HG03575 (cell line): ENCODE measurements at regions not wholly inside any gene's neighbourhood (a gene's known extent, or its start where the extent isn't known, plus 50 kb on each side); places are given as distances from the start of the nearest gene placed in this dataset.

ENCODE experiments used
- ATAC-seq: cut with Tn5 transposase; IDR thresholded peaks from one replicate; pipeline ENCODE4 v1.9.1; 2021; ENCODE audit not compliant: unreplicated experiment, insufficient number of reproducible peaks, low FRiP score; ENCODE audit errors: extremely low read depth

DNA sequence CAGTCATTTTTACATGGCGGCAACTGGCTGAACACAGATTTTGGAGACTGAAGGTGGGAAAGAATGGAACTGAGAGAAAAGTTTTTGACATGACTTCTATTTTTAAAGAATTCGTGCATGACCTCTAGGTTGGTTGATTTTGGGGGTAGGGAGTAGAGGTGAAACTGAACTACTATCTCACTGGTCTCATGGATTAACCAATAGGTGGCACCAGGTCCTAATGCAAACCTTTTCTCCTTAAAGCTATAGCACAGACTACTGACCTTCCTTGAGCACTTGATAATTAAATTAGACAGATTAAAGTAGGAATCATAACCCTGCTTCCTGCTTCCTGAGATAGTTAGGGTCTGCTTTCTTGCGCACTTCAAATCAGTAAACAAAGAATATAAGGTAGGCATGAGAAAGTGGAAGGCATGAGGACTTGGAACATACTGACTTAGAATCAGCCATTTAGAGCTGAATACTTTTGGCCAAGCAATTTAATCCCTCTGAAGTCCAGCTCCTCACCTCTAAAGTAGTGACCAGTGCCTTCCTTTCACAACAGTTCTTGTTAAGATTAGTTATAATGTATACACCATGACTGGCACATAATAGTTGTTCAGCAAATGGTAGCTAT lies 206.0 kb downstream of the CENPF start:
- no peak for ATAC-seq

- no peak for ATAC-seq
Observed at GRCh38 chr1:214816603-214817002, 213.6 kb downstream of the CENPF start.

GRCh38 chr1:214823311-214824117 lies 220.5 kb downstream of the CENPF start:
- ATAC-seq, result no peak

GRCh38 chr1:214824763-214825162 lies 221.8 kb downstream of the CENPF start:
- no peak for ATAC-seq

DNA sequence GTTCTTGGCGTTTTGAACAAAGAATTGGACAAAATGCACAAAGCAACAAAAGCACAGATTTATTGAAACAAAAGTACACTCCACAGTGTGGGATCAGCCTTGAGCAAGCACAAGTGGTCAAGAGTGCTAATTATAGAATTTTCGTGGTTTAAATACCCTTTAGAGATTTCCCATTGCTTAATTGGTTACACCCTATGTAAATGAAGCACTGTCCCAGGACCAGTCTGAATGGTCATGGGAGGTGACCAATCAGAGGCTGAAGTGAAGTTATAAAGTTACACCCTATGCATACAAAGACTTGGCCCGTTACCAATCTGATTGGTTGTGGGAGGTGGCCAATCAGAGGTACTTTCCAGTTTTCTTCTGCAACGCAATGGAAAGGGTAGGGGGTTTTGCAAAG lies 223.6 kb downstream of the CENPF start:
- no peak for ATAC-seq

GRCh38 chr1:214827883-214828282 lies 224.9 kb downstream of the CENPF start:
- ATAC-seq, result no peak

- no peak for ATAC-seq
Observed at GRCh38 chr1:214830941-214831340, 227.9 kb downstream of the CENPF start.

- ATAC-seq, result no peak
Observed at GRCh38 chr1:214831956-214832355, 229.0 kb downstream of the CENPF start.

GRCh38 chr1:214833178-214833756 lies 230.3 kb downstream of the CENPF start:
- no peak for ATAC-seq

- no peak for ATAC-seq
Observed at GRCh38 chr1:214837376-214837775, 234.4 kb downstream of the CENPF start.

DNA sequence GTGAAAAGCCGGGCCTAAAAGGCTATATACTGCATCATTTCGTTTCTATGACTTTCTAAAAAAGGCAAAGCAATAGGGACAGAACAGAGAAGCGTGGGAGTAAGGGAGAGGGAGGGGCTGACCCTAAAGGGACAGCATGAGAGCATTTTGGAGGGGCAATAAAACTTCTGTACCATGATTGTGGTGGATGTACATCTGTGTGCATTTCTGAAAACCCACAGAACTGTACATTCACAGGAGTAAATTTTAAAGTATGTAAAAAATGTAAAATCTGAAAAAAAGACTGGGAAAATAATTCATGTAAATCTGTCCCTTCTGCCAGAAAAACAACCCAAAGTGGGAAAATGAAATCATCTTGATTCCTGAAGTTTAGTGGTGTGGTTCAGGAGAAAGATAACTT lies 235.4 kb downstream of the CENPF start:
- ATAC-seq, result no peak

DNA sequence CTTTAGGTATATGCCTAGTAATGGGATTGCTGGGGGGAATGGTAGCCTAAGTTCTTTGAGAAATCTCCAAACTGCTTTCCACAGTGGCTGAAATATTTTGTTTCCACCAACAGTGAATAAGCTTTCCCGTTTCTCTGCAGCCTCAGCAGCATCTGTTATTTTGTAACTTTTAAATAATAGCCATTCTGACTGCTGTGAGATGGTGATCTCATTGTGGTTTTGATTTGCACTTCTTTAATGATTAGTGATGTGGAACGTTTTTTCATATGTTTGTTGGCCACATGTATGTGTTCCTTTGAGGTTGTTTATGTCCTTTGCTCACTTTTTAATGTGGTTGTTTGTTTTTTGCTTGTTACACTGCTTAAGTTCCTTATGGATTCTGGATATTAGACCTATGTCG lies 237.4 kb downstream of the CENPF start:
- ATAC-seq, result no peak

- no peak for ATAC-seq
Observed at GRCh38 chr1:214842856-214843255, 239.7 kb upstream of the KCNK2 start.

- ATAC-seq, result no peak
Observed at GRCh38 chr1:214843281-214843680, 239.3 kb upstream of the KCNK2 start.

DNA sequence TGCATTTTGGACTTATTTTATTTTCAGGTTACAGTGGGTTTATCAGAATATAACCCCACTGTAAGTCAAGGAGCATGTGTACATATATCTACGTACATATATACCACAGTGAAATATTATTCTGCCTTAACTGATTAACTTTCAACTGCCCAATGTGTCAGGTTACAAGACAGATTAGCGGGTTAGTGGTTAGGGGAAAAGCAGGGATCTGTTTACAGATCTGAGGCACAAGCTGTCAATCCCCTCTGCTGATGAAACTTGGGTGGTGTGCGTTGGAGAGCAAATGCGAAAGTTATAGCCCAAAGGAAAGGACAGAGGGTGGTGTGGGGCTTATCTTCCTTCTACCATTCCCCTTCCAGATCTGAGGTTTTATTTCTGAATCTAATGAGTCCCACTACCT lies 238.2 kb upstream of the KCNK2 start:
- ATAC-seq, result no peak

- ATAC-seq, result no peak
Observed at GRCh38 chr1:214846276-214846675, 236.3 kb upstream of the KCNK2 start.

GRCh38 chr1:214847071-214847810 lies 235.3 kb upstream of the KCNK2 start:
- no peak for ATAC-seq

DNA sequence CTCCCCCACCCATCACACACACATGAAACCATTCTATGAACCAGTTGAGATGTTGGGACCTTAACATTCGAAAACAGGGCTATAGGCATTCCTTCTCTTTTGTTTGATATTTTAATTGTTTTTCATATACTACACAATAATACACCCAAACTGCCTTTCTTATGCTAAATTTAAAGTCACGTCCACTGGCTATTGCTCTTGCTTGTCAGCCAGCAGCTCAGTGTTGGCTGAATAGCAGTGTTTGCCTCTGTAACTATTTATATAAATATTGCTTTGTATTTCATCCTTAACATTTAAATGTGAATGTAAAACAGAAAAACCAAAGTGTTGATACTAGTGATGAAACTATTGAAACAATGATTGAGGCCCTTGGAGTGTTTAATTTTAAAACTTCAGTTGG lies 234.4 kb upstream of the KCNK2 start:
- ATAC-seq, result no peak

GRCh38 chr1:214850432-214851050 lies 232.0 kb upstream of the KCNK2 start:
- no peak for ATAC-seq
